PFSK-1 (cell line): ENCODE measurements at regions not wholly inside any gene's neighbourhood (a gene's known extent, or its start where the extent isn't known, plus 50 kb on each side); places are given as distances from the start of the nearest gene placed in this dataset.

Experiments used
- FOXP2 ChIP-seq: optimal IDR thresholded peaks from 2 replicates; pipeline ENCODE3; 2011; ENCODE audit warnings: borderline replicate concordance, control low read depth, inconsistent platforms; ENCODE audit not compliant: insufficient read depth; ENCODE audit errors: extremely low read length, extremely low read depth
- POLR2AphosphoS5 ChIP-seq: IDR thresholded peaks from 2 replicates; pipeline ENCODE4 v1.6.1; 2012; ENCODE audit warnings: low read depth, mild to moderate bottlenecking, control low read depth, low read length, moderate library complexity
- REST ChIP-seq, 2 experiments: IDR thresholded peaks; 2 replicates each; pipeline versions ENCODE4 v1.6.1 to v1.8.0; 2011 to 2012; ENCODE audit warnings: low read depth in 2 of 2, low read length in 2 of 2, control low read depth in 1 of 2, inconsistent platforms in 1 of 2, mild to moderate bottlenecking in 1 of 2, moderate library complexity in 1 of 2; ENCODE audit not compliant: insufficient read depth in 1 of 2
- SIN3A ChIP-seq: IDR thresholded peaks from 2 replicates; pipeline ENCODE4 v1.6.1; 2012; ENCODE audit warnings: mild to moderate bottlenecking, low read length, moderate library complexity, borderline replicate concordance; ENCODE audit not compliant: insufficient read depth
- TAF1 ChIP-seq: IDR thresholded peaks from 2 replicates; pipeline ENCODE4 v1.6.1; 2012; ENCODE audit warnings: low read length, control low read depth, borderline replicate concordance; ENCODE audit not compliant: insufficient read depth

- TF ChIP-seq TAF1: no peak
- TF ChIP-seq REST (IDR thresholded peaks at IDR 0.05; ENCODE audit: insufficient read depth in 1 of 2, low read depth in 2 of 2, low read length in 2 of 2): no peak
- TF ChIP-seq FOXP2: no peak
- TF ChIP-seq SIN3A: no peak
- no peak for TF ChIP-seq POLR2AphosphoS5
These were observed 86.5 kb upstream of the FYN start for GRCh38 chr6:111959766-111960165.

- TF ChIP-seq POLR2AphosphoS5: no peak
- no peak for TF ChIP-seq REST (IDR thresholded peaks at IDR 0.05; ENCODE audit: insufficient read depth in 1 of 2, low read depth in 2 of 2, low read length in 2 of 2)
- TF ChIP-seq TAF1: no peak
- no peak for TF ChIP-seq FOXP2
- no peak for TF ChIP-seq SIN3A
These were observed 86.8 kb upstream of the CCN6 start for GRCh38 chr6:111967131-111967530.

- TF ChIP-seq FOXP2 (no peak), POLR2AphosphoS5 (no peak), SIN3A (no peak), TAF1 (no peak)
These were observed 83.5 kb upstream of the CCN6 start for GRCh38 chr6:111970426-111970825.

- TF ChIP-seq FOXP2: no peak
- TF ChIP-seq POLR2AphosphoS5: no peak
- no peak for TF ChIP-seq SIN3A
- TF ChIP-seq REST (IDR thresholded peaks at IDR 0.05; ENCODE audit: insufficient read depth in 1 of 2, low read depth in 2 of 2, low read length in 2 of 2): no peak
- TF ChIP-seq TAF1: no peak
These were observed 82.6 kb upstream of the CCN6 start for GRCh38 chr6:111971181-111971841.

GRCh38 chr6:111971866-111972532 is 81.9 kb upstream of the CCN6 start:
- no peak for TF ChIP-seq POLR2AphosphoS5
- no peak for TF ChIP-seq SIN3A
- no peak for TF ChIP-seq TAF1
- TF ChIP-seq REST (IDR thresholded peaks at IDR 0.05; ENCODE audit: insufficient read depth in 1 of 2, low read depth in 2 of 2, low read length in 2 of 2): no peak
- TF ChIP-seq FOXP2: no peak
